HG03039 (cell line): ENCODE measurements at regions not wholly inside any gene's neighbourhood (a gene's known extent, or its start where the extent isn't known, plus 50 kb on each side); places are given as distances from the start of the nearest gene placed in this dataset.

Experiments used
- ATAC-seq: cut with Tn5 transposase; IDR thresholded peaks from one replicate; pipeline ENCODE4 v1.9.1; 2021; ENCODE audit warnings: mild to moderate bottlenecking, moderate library complexity; ENCODE audit not compliant: unreplicated experiment

DNA sequence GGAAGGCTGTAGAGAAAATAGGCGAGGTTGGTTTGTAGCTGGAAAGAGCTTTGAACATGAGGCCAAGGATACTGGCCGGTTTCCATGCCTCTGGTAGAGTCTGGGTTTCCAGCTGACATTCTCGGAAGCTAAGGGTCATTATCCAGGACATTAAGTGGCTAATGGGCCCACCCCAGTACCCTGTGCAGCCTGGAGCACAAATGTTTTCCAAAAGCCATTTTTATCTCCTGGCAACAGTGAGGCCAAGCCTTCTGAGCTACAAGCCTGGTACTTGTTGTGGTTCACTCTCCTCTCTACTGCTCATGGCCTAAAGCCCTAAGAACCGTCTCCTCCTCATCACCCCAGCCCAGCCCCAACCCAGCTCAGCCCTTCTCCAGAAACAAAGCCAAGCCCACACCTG, 122.9 kb downstream of the DMRTA2 start:
- ATAC-seq: no peak

DNA sequence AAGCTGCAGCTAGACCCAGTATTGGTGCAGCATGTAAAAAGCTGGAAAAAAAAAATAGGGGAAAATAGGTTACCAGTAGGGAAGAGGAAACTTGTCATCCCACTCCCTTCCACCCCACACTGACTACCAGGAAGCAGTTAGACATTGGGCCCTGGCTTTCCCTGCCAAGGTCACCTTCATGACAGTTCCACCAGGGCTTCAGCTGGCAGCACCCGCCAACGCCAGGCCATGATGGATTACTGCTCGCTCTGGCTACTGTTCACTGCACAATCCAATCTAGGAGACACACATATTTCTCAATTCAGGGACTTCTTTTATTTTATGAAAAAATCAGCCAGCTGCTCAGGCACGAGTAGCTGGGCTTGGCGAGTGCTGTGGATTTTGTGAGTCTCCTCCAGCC, 127.7 kb downstream of the DMRTA2 start:
- ATAC-seq: no peak

DNA sequence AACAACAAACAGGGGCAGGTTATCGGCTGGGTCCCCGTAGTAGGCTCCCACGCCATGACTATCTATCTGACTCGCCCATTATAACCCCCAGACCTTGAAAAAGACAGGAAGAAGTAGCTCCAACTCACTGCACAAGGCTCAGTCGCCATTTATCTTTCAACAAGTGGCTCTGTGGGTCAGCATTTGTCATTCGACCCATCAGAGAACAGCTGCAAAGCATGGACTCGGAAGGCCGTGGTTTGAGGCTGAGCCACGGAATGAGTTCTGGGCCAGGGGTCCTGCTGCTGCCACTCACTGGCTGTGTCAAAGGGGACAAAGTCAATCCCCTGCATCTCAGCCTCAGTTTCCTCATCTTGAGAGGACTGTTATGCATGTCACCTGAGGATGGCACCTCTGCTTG, 131.0 kb downstream of the DMRTA2 start:
- no peak for ATAC-seq

DNA sequence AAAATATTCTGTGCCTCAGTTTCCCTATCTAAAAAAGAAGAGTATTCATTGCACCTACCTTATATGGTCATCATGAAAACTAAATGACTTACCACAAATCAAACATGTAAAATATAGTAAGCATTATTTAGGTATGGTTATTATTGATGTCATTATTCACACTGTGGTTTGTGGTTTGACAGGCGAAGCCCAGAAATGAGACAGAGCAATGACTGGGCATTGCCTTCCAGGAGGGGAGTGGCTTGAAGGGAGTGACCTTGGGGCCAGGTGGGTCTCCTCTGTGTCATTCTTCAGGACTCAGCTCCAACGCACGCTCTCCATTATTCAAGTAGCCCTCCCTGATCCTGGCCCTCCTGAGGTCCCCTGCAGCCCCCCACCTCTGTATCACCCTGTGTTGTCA, 133.7 kb downstream of the DMRTA2 start:
- ATAC-seq: no peak

DNA sequence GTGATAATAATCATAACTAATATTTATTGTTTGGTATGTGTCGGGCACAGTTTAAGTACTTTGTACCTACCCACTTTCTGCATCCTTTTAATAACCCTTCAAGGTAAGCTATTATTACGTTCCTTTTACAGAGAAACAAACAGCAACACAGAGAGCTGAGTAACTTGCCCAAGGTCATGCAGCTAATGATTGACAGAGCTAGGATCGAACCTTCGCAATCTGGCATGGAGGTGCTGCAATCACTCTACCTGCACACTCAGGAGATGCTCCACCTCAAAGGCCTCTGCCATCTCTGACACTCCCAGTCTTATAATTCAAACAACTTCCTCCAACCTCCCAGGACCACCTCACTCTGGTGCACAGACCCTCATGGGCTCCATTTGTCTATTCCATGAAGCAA, 137.2 kb downstream of the DMRTA2 start:
- no peak for ATAC-seq

DNA sequence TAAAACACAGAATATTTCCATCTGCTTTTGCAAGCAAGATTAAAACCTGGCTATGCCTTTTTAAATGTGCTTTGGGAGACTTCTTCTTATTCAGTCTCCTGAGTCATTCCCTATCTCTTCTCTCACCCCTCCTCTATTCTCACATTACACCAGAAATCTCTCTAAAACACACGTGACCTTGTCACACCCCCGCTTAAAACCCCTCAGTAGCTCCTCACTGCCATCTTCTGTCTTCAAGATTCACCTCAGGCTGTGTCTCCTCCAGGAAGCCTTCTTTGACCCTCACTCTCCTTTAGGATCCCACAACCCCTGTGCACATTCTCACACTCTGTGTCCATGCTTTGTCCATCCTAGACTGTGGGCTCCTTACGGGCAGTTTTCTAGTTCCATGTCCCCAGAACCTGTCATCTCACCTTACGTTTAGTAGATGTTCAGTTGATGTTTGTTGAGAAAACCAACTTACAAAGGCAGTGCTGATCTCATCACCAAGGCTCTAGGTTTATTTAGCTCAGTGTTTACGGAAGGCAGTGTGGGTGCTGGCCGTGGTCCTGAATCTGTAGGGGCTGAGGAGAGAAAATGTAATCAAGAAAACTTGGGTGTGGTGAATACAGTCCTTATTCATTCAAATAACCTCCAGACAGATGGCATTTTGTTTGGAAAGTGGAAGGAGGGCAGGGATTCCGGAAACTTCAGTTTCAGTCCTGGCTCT, 143.5 kb downstream of the DMRTA2 start:
- ATAC-seq: no peak

DNA sequence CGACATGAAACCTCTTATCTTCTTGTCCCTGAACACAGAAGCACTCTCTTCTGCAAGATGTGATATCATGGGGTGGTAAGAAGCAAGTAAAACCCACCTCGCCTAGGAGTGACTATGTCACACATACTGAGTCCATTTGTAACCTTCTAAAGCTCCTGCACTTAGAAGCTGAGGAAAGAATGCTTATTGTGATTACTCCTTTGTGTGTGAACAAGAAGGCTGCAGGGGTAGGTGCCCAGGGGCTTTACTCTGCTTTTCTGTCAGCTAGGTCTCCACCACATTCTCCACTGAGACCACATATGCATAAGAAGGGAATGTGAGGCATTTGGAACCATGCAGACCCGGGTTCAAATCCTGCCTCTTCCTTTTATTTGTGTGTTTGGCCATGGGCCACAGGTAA, 144.3 kb downstream of the DMRTA2 start:
- ATAC-seq: no peak

DNA sequence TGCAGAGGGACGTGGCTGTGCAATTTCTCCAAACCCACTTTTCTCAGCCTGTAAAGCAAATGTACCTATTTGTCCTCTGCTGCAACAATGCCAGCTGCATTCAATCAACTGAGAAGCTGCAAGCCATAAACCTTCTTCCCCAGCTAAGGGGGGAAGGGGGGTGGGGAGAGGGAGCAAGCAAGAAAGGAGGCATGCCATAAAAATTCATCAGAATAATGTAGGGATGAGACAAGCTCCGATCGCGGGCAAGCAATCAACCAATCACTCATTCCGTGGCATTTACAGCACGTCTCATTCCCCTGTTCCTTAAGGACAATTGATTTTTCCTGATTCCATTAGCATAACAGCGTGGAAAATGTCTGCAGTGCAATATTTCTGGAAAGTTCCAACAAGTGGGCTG, 144.8 kb downstream of the DMRTA2 start:
- no peak for ATAC-seq

DNA sequence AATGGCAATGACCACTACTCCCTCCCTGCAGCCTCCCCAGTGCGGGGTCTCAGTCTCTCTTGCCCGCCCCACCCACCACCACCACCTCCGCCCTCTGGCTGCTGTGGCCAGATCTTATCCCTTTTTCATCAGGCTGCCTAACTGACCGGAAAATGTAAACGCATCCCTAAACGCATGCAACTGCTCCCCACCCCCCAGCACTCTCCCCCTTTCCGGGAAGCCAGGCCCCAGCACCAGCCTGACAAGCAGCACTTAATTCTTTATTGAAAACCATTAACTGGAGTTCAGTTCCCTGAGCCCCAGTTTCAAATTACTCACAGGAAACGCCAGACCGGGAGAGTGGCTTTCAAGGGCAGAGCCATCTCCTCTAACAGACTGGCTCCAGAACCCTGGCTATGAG, 147.7 kb downstream of the DMRTA2 start:
- no peak for ATAC-seq

DNA sequence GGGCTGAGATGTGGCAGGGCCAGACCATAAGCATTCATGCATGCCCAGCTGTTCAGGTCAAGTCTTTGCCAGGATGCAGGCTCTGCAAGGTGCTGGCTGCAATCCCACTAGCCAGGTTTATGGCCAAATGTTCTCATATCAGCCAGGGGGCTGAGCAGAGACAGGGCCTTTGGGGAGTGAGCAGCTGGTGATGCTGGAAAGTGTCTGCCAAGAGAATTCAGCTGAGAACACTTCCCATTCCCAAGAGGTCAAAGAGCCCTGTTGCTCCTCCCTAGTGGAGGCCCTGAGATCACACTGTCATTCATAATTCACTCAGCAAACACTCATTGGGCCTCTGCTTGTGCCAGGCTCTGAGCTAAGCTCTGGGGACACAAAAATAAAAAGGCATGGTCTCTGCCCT, 150.3 kb downstream of the DMRTA2 start:
- no peak for ATAC-seq

DNA sequence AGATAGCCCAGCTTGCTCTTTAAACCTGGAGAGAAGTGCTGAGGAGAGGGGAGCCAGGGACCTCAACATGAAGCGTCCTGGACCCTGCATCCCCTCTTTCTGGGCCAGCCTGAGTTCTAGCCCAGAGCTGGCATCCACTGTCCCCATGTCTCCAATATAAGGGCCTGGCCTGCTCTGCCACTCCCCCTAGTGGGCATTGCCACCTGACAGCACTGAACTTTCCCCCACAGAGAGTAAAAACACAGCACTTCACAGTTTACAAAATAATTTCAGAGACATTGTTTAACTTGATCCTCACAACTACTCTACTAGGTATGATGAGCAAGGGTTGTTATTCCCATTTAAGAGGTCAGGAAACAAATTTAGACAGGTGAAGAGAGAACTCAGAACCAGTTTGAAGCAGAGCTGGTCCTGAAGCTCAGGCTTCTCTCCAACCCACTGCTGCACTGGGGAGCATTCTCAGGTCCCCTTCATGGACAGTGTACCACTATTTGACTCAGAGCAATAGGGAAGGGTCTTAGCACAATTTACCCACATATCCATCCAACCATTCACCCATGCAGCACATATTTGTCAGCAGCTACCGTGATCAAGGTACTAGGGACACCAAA, 151.2 kb downstream of the DMRTA2 start:
- no peak for ATAC-seq

DNA sequence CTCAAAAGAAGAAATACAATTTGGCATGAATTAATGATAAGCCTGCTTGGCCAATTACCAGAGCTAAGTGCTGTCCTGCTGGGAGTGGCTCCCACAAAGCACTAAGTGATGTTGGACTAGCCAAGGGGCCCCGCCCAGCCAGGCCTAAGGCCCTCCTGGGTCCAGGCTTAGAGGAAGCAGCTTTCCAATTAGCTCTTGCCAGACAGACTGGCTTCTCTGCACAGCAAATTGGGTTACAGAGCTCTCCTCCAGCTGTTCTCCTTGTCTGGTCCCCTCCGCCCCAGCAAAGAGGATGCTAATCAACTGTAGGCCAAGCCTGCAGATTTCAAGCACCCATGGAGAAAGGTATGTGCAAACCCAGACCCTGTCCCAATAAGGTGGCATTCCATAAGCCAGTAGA, 151.9 kb downstream of the DMRTA2 start:
- ATAC-seq: no peak

DNA sequence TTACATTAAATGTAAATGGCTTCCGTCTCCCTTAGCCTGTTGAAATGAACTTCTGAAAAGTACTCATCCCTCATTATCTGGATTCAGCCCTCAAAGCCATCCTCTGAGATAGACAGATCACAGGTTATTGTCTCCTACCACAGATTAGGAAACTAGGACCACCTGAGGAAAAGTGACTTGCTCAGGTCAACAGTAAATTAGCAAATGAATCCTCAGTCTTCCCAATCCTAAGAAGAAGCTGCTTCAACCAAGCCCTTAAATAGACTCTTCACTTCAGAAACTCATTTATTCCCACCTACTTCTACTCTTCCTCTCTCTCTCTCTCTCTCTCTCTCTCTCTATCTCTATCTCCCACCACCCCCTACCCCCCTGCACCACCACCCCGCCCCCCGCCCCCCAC, 152.3 kb downstream of the DMRTA2 start:
- ATAC-seq: no peak

DNA sequence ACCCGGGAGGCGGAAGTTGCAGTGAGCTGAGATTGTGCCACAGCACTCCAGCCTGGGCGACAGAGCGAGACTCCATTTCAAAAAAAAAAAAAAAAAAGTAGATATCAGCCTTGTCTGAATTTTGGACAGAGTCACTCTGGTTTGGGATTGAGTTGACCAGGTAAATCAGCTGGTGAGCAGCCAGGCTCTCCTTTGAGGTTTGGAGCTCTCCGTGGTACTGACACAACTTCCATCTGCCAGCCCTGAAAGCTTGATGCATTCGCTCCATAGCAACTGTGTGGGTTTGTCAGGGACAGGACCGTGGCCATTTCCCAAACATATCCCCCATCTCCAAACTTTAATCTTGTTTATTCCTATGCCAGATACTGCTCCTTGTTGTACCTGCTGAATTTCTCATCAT, 155.2 kb downstream of the DMRTA2 start:
- ATAC-seq: no peak

DNA sequence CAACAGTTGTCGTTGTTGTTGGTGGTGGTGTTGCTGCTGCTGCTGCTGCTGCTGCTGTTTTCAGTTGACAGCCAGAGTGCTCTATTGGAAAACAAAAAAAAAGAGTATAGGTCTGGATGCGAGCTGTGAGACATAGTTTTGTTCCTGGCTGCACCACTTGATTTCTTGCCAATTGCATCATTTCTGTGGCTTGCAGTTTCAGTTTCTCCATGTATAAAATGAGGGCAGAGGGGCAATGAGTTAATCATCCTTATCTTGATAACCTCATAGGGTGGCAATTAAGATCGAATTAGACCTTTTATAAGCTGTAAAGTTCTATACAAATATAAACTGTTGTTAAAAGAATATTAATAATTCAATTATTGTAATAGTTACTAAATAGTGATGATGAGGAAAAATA, 156.7 kb downstream of the DMRTA2 start:
- no peak for ATAC-seq

DNA sequence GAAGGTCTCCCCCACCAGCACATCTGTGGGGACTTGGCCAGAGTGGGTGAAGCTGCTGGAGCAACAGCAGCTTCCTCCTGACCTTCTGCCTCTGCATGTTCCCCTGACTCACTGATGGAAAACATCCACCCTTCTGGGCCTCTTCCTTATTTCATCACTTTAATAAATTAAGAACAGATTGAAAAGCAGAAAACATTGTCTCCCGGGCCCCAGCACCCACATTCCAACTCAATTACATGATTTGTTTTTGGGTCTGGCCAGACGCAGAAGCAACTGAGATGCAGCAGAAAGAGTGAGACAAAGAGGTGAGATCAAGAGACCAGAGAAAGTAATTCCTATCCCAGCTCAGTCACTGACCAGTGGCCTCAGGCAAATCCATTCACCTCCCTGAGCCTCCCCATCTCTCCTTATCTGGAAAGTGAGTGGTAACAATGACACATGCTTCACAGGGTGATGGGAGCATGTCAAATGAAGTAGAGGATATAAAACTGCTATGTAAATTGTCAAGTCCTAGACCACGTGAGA, 157.1 kb downstream of the ELAVL4 start:
- ATAC-seq: no peak

DNA sequence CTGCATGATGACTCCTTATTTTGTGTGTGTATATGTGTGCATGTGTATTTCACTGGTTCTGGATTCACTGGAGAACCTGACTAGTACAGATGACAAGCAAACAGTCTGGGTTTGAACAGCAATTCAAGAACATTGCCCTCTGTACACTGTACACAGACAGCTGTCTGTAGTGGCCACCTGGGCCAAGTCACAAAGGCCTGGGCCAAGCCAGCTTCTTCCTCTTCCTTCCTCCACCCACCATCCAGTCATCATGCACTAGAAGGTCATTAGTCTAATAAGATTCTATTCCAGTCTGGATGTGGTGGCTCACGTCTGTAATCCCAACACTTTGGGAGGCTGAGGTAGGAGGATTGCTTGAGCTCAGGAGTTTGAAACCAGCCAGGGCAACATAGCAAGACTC, 155.9 kb downstream of the ELAVL4 start:
- ATAC-seq: no peak

DNA sequence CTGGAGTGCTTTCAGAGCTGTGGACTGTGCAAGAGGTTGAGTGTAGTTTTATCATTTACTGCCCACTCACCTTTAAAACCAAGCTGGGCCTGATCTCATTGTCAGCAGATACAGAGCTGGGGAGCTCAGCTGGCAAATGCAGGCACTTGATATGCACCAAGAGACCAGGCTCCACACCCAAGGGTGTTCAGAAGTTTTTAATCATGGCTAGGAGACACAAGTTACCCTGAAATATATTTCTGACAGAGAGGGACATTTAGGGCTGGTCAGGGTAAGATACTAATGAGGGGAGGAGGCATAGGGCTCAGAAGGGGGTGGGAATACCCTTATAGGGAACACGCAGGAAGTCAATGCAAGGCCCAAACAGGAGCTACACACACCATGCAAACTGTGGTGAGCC, 153.7 kb downstream of the ELAVL4 start:
- ATAC-seq: no peak

DNA sequence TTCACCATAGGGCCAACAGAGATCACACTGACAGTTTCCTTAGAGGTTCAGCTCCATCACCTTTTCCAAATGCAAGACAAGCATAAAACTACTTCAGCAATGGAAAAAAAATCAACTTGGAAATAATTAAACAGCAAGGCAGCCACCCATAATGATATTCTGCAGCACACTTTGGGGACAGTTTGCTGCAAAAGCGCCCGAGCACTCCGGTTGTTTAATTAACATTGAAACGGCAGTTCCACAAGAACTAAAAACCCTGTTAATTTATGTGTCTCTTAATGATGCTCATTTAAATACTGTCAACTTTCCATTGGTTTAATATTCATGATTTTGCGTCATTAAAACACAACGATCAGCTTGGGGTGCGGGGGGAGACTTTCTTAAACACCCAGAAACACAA, 153.2 kb downstream of the ELAVL4 start:
- no peak for ATAC-seq

DNA sequence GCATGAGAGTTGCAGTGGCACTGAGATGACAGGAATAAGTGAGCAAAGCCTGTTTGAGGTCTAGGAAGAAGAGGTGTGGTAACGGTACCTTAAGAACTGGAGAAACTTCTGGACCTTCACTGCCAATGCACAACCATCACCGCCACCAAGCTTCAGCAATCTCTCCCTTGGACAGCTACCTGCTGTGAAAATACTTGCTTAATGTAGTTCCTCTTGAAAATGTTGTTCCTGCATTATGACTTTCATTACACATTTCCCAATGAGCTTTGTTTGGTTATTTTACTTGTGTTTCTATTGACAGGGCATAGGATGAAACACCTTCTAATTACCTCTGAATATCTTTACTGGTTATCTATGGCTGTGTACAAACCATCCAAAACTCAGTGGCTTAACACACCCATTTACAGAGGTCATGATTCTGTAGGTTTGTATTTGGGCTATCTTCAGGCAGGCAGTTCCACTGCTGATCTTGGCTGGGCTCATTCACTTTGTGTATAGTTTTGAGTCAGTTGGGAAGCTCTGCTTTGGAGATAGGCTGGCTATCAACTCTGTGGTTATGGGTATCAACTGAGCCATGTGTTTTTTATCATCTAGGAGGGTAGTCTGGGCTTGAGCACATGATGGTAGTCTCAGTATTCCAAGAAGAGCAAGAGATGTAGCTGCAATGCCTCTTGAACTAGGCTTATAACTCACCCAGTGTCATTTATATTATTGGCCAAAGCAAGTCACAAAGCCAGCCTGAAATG, 149.4 kb downstream of the ELAVL4 start:
- no peak for ATAC-seq

DNA sequence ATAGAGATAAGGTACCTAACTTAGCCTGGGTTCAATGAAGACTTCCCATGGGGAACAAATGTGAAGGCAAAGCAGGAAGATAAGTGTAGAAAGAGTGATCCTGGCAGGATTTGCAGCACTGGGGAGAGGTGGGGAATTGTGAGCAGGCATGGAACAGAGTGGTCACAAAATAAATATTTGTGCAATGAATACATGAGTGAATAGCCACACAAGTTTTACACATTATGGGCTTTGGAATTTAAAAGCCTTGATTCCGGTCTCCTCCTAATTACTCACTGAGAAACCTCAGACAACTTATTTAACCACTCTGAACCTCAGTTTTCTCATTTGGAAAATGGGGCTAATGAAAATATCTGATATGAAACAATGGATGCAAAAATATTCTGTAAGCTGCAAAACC, 148.3 kb downstream of the ELAVL4 start:
- ATAC-seq: no peak
